Duodenal mucosa (tissue), 2 donors: ENCODE measurements at regions not wholly inside any gene's neighbourhood (a gene's known extent, or its start where the extent isn't known, plus 50 kb on each side); places are given as distances from the start of the nearest gene placed in this dataset.

ENCODE experiments used
- H3K27ac ChIP-seq: one replicate; pipeline ENCODE4 v1.7.0; 2013; ENCODE audit warnings: low read depth, low read length
- H3K27me3 ChIP-seq, 2 donors: one replicate each; pipeline ENCODE4 v1.7.0; 2013; ENCODE audit warnings: low read length in 2 of 2, control low read depth in 1 of 2; ENCODE audit not compliant: insufficient read depth in 2 of 2, control insufficient read depth in 1 of 2
- H3K36me3 ChIP-seq, 2 donors: one replicate each; pipeline ENCODE4 v1.7.0; 2013; ENCODE audit warnings: low read length in 2 of 2, control low read depth in 1 of 2; ENCODE audit not compliant: insufficient read depth in 2 of 2, control insufficient read depth in 1 of 2
- H3K4me1 ChIP-seq, 2 donors: one replicate each; pipeline ENCODE4 v1.7.0; 2013; ENCODE audit warnings: low read length in 2 of 2, control low read depth in 1 of 2; ENCODE audit not compliant: insufficient read depth in 2 of 2, control insufficient read depth in 1 of 2
- H3K4me3 ChIP-seq, 2 donors: one replicate each; pipeline ENCODE4 v1.7.0; 2013; ENCODE audit warnings: low read length in 2 of 2, low read depth in 1 of 2
- H3K9ac ChIP-seq, 2 donors: one replicate each; pipeline ENCODE4 v1.7.0; 2013; ENCODE audit warnings: low read length in 2 of 2, low read depth in 1 of 2
- H3K9me3 ChIP-seq, 2 donors: one replicate each; pipeline ENCODE4 v1.7.0; 2013; ENCODE audit warnings: low read length in 2 of 2, control low read depth in 1 of 2; ENCODE audit not compliant: control insufficient read depth in 1 of 2

- Histone ChIP-seq H3K27me3 (no peaks in the 10 kb centered on the region), H3K27ac (no peak overlapping the region), H3K9me3 (no peaks in the 10 kb centered on the region), H3K36me3 (no peaks in the 10 kb centered on the region), H3K4me3 (no peak overlapping the region), H3K9ac (no peak overlapping the region), H3K4me1 (no peaks in the 10 kb centered on the region)
Measured at GRCh38 chr1:61515096-61515495, 209.8 kb downstream of the TM2D1 start.
